BLaER1 (cell line): ENCODE measurements at regions not wholly inside any gene's neighbourhood (a gene's known extent, or its start where the extent isn't known, plus 50 kb on each side); places are given as distances from the start of the nearest gene placed in this dataset.

Source experiments
- H3K27ac ChIP-seq: shearing (Covaris generic); formaldehyde crosslinking; 2 replicates; pipeline ENCODE4 v1.8.1; 2022
- H3K27me3 ChIP-seq: shearing (Covaris generic); formaldehyde crosslinking; 2 replicates; pipeline ENCODE4 v1.8.1; 2022
- H3K36me3 ChIP-seq: shearing (Covaris generic); formaldehyde crosslinking; 2 replicates; pipeline ENCODE4 v1.8.1; 2022
- H3K4me1 ChIP-seq: shearing (Covaris generic); formaldehyde crosslinking; 2 replicates; pipeline ENCODE4 v1.8.1; 2022
- H3K4me2 ChIP-seq: shearing (Covaris generic); formaldehyde crosslinking; 2 replicates; pipeline ENCODE4 v1.8.1; 2022
- H3K4me3 ChIP-seq: shearing (Covaris generic); formaldehyde crosslinking; 2 replicates; pipeline ENCODE4 v1.8.1; 2022
- H3K9ac ChIP-seq: shearing (Covaris generic); formaldehyde crosslinking; 2 replicates; pipeline ENCODE4 v1.8.1; 2022
- H3K9me3 ChIP-seq: shearing (Covaris generic); formaldehyde crosslinking; 2 replicates; pipeline ENCODE4 v1.8.1; 2022
- H4K20me1 ChIP-seq: shearing (Covaris generic); formaldehyde crosslinking; 2 replicates; pipeline ENCODE4 v1.8.1; 2022
- Cebpa-rat ChIP-seq: shearing (Covaris generic); IDR thresholded peaks from 2 replicates; pipeline ENCODE4 v1.8.1; 2022

GRCh38 chr4:84046551-84046950, 452.5 kb downstream of the NKX6-1 start:
- Histone ChIP-seq H3K27me3 (no peaks in the 10 kb centered on the region), H3K9ac (no peak overlapping the region), H3K27ac (no peak overlapping the region), H3K4me1 (no peaks in the 10 kb centered on the region), H4K20me1 (no peaks in the 10 kb centered on the region), H3K9me3 (no peaks in the 10 kb centered on the region), H3K4me2 (no peak overlapping the region), H3K36me3 (no peaks in the 10 kb centered on the region), H3K4me3 (no peak overlapping the region)
- no peak for TF ChIP-seq Cebpa-rat

- Histone ChIP-seq H3K27ac (no peak overlapping the region), H3K4me1 (no peaks in the 10 kb centered on the region), H3K36me3 (no peaks in the 10 kb centered on the region), H3K27me3 (no peaks in the 10 kb centered on the region), H3K9ac (no peak overlapping the region), H3K4me2 (no peak overlapping the region), H3K9me3 (no peaks in the 10 kb centered on the region), H4K20me1 (no peaks in the 10 kb centered on the region), H3K4me3 (no peak overlapping the region)
- no peak for TF ChIP-seq Cebpa-rat
These were observed 457.7 kb downstream of the NKX6-1 start for GRCh38 chr4:84041426-84041825.

- no peaks in the 10 kb centered on the region for H3K4me1 ChIP-seq
- H3K4me2 ChIP-seq, result no peak overlapping the region
- H3K27me3 ChIP-seq, result no peaks in the 10 kb centered on the region
- no peaks in the 10 kb centered on the region for H3K9me3 ChIP-seq
- no peak for TF ChIP-seq Cebpa-rat
- H3K4me3 ChIP-seq, result no peak overlapping the region
- H4K20me1 ChIP-seq, result no peaks in the 10 kb centered on the region
- H3K36me3 ChIP-seq, result no peaks in the 10 kb centered on the region
- no peak overlapping the region for H3K9ac ChIP-seq
- no peak overlapping the region for H3K27ac ChIP-seq
These were observed 463.5 kb downstream of the NKX6-1 start for GRCh38 chr4:84035568-84035967.

DNA sequence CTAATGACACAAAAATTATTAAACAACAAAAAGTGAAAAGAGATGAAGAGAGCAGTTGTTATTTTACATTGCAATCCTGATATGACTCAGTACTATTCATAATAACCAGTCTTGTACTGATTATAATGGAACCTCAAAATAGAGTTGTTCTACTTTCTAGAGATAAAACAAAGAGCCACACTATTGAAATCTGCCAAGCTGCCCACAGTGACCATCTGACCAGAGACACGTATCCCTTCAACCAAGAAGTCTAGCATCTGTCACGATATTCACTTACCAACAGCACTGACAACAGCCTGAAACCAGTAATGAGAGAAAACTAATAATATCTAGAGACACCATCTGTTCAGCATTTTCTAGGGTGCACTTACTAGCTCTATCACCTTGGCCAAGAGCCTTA, 466.7 kb downstream of the NKX6-1 start:
- Histone ChIP-seq H3K36me3 (no peaks in the 10 kb centered on the region), H3K4me1 (no peaks in the 10 kb centered on the region), H3K4me2 (no peak overlapping the region), H3K27ac (no peak overlapping the region), H4K20me1 (no peaks in the 10 kb centered on the region), H3K9ac (no peak overlapping the region), H3K4me3 (no peak overlapping the region), H3K27me3 (no peaks in the 10 kb centered on the region), H3K9me3 (no peaks in the 10 kb centered on the region)
- TF ChIP-seq Cebpa-rat, result no peak

DNA sequence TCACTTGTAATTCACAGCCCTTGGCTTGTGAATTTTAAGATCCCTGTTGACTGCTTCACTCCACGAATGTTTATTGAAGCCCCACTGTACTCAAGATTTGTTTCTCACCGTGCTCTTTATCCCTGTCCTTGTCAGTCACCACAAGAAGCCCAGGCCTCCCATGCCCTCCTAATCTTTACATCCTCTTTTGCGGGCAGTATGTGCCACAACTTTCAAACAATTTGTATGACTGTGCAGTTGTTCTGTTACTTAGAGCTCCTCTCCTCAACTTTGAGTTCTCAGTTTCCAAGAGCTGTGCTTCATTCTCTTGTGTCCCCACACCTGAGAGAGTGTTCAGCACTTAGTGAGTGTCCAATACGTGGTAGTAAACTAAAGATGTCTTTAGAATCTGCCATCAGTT, 467.7 kb downstream of the NKX6-1 start:
- no peak for TF ChIP-seq Cebpa-rat
- Histone ChIP-seq H3K9ac (no peak overlapping the region), H3K4me1 (no peaks in the 10 kb centered on the region), H3K27me3 (no peaks in the 10 kb centered on the region), H3K4me2 (no peak overlapping the region), H3K36me3 (no peaks in the 10 kb centered on the region), H3K4me3 (no peak overlapping the region), H4K20me1 (no peaks in the 10 kb centered on the region), H3K9me3 (no peaks in the 10 kb centered on the region), H3K27ac (no peak overlapping the region)

DNA sequence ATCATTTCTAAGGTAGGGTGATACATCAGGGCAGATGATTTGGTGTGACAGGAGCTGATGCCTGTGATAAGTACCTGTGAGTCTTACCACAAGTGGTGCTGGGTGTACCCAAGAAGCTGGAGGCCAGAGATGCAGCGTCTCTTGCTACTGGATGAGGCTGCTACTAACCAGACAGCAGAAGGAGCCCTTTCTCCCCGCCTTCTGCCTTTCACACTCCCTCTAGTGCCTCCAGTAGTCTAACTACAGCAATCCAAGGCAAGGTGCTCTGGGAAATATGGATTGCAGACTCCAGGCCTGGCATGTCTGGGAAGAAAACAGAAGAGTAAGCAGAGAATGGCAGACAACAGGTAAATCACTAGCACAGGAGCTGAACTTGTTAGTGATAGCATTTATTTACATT, 470.8 kb downstream of the NKX6-1 start:
- Histone ChIP-seq H3K9ac (no peak overlapping the region), H4K20me1 (no peaks in the 10 kb centered on the region), H3K27ac (no peak overlapping the region), H3K36me3 (no peaks in the 10 kb centered on the region), H3K27me3 (no peaks in the 10 kb centered on the region), H3K4me1 (no peaks in the 10 kb centered on the region), H3K4me3 (no peak overlapping the region), H3K4me2 (no peak overlapping the region), H3K9me3 (no peaks in the 10 kb centered on the region)
- TF ChIP-seq Cebpa-rat, result no peak

DNA sequence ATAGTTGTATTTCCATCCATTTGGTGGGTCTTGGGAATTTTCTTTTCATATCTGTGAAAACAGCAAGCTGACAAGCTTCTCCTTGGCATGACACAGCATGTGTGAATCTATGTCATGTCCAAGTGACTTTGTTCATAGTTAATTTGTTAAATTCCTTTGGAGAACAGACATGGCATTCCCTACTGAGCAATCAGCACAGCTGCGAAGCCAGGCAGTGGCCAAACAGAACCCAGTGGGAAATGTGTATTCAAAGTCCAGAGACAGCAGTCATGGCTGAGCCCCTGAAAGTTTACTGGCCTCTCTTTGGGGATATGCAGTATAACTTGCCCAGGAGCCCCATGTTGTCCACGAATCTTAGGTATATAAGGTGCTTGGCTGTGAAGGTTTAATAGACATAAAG, 474.7 kb downstream of the NKX6-1 start:
- Histone ChIP-seq H3K4me2 (no peak overlapping the region), H3K36me3 (no peaks in the 10 kb centered on the region), H3K4me1 (no peaks in the 10 kb centered on the region), H3K27ac (no peak overlapping the region), H4K20me1 (no peaks in the 10 kb centered on the region), H3K9me3 (no peaks in the 10 kb centered on the region), H3K9ac (no peak overlapping the region), H3K27me3 (no peaks in the 10 kb centered on the region), H3K4me3 (no peak overlapping the region)
- TF ChIP-seq Cebpa-rat, result no peak

- H3K4me2 ChIP-seq, result no peak overlapping the region
- H3K27ac ChIP-seq, result no peak overlapping the region
- no peak for TF ChIP-seq Cebpa-rat
- no peak overlapping the region for H3K9ac ChIP-seq
- H3K9me3 ChIP-seq, result no peaks in the 10 kb centered on the region
- no peaks in the 10 kb centered on the region for H3K36me3 ChIP-seq
- no peaks in the 10 kb centered on the region for H3K4me1 ChIP-seq
- H3K4me3 ChIP-seq, result no peak overlapping the region
- H4K20me1 ChIP-seq, result no peaks in the 10 kb centered on the region
- H3K27me3 ChIP-seq, result no peaks in the 10 kb centered on the region
These were observed 476.5 kb downstream of the NKX6-1 start for GRCh38 chr4:84022564-84022963.

DNA sequence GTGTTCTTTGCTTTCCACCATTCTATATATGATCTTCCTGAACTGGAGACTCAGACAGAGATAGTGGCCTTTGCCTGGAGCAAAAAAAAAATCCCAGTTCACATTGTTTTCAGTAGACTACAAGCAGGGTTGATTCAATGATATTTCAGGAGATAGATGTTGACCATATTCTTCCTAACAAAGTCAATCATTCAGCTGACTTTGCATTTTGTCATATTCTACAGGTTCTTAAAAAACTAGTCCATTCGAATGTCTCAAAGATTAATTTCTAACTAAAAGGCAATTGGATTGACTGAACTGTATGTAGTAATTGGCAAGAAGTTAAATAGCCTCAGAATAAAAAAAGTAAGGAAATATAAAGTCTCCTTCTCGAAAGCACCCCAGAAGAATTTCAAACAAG, 479.5 kb downstream of the NKX6-1 start:
- no peak for TF ChIP-seq Cebpa-rat
- H3K9ac ChIP-seq, result no peak overlapping the region
- no peaks in the 10 kb centered on the region for H3K27me3 ChIP-seq
- H4K20me1 ChIP-seq, result no peaks in the 10 kb centered on the region
- H3K4me3 ChIP-seq, result no peak overlapping the region
- H3K27ac ChIP-seq, result no peak overlapping the region
- H3K9me3 ChIP-seq, result no peaks in the 10 kb centered on the region
- H3K36me3 ChIP-seq, result no peaks in the 10 kb centered on the region
- no peaks in the 10 kb centered on the region for H3K4me1 ChIP-seq
- H3K4me2 ChIP-seq, result no peak overlapping the region

- no peak for TF ChIP-seq Cebpa-rat
- no peak overlapping the region for H3K4me3 ChIP-seq
These were observed 467.1 kb downstream of the GPAT3 start for GRCh38 chr4:84003046-84003445.

DNA sequence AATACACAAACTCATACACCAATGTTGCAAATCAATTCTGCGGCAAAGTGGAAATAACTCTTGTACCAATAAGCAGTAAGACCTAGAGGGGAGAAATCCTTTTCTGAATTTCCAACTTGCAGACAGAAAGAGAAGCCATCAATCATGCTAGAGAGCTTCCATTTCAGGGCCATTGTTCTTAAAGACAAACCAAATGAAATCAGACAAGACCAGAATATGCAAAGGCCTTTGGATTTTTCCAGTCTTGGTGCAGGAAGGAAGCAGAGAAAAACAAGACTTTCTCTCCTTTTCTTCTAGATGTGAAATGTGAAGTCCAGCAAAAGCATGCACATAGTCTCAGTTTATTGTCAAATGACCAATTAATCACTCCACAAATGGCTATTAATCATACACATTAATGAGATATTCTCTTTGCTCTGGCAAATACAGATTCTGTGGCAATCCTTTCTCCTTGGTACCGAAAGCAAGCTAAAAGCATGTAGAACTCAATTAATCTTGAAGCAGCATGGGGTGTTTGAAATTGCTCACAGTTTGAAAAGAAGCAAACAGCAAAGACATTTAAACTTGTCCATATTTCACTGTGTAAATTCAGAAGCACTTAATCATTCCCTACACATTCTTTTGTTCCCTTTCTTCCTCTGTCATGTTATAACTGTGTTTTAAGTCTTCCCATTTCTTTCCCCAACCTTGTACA, 466.1 kb downstream of the GPAT3 start:
- no peak for TF ChIP-seq Cebpa-rat
- no peaks in the 10 kb centered on the region for H3K27me3 ChIP-seq
- no peak overlapping the region for H3K4me2 ChIP-seq

More at GRCh38 chr4:84003046-84003445, 467.1 kb downstream of the GPAT3 start:
- H3K9ac ChIP-seq, result no peak overlapping the region
- no peaks in the 10 kb centered on the region for H3K36me3 ChIP-seq
- no peaks in the 10 kb centered on the region for H3K4me1 ChIP-seq
- H4K20me1 ChIP-seq, result no peaks in the 10 kb centered on the region
- H3K4me2 ChIP-seq, result no peak overlapping the region
- no peaks in the 10 kb centered on the region for H3K9me3 ChIP-seq
- H3K27ac ChIP-seq, result no peak overlapping the region
- H3K27me3 ChIP-seq, result no peaks in the 10 kb centered on the region

More for the DNA sequence above, 466.1 kb downstream of the GPAT3 start:
- H4K20me1 ChIP-seq, result no peaks in the 10 kb centered on the region
- no peaks in the 10 kb centered on the region for H3K4me1 ChIP-seq
- H3K9ac ChIP-seq, result no peak overlapping the region
- no peak overlapping the region for H3K4me3 ChIP-seq
- no peak overlapping the region for H3K27ac ChIP-seq
- H3K36me3 ChIP-seq, result no peaks in the 10 kb centered on the region
- H3K9me3 ChIP-seq, result no peaks in the 10 kb centered on the region
